Stimulated activated naive CD8-positive, alpha-beta T cell treated with anti-CD3 and anti-CD28 coated beads, Interleukin-15, Interleukin-2, amounts not matched to agents 100 ng/mL and 50 ng/mL, for 24 hours (primary cell): ENCODE measurements at regions not wholly inside any gene's neighbourhood (a gene's known extent, or its start where the extent isn't known, plus 50 kb on each side); places are given as distances from the start of the nearest gene placed in this dataset.
"Not testable (repeated sequence)": the region's sequence is repeated elsewhere in the genome, so short reads cannot be mapped to it uniquely, and the experiment has no call there.

Source experiments
- H3K27ac Mint-ChIP-seq: one replicate; pipeline ENCODE4 v1.8.0; 2021; ENCODE audit warnings: mild to moderate bottlenecking, mixed read lengths
- H3K27me3 Mint-ChIP-seq: one replicate; pipeline ENCODE4 v1.8.0; 2021; ENCODE audit warnings: mixed read lengths
- H3K36me3 Mint-ChIP-seq: one replicate; pipeline ENCODE4 v1.8.0; 2021; ENCODE audit warnings: low read depth, mixed read lengths
- H3K4me1 Mint-ChIP-seq: one replicate; pipeline ENCODE4 v1.8.0; 2021; ENCODE audit warnings: low read depth, mixed read lengths
- H3K4me3 Mint-ChIP-seq: one replicate; pipeline ENCODE4 v1.8.0; 2021; ENCODE audit warnings: mild to moderate bottlenecking, mixed read lengths
- H3K9me3 Mint-ChIP-seq: one replicate; pipeline ENCODE4 v1.8.0; 2021; ENCODE audit warnings: mixed read lengths

GRCh38 chr3:11739706-11740105 lies 96.0 kb upstream of the VGLL4 start:
- H3K4me3 Mint-ChIP-seq: no peak overlapping the region

GRCh38 chr3:11739123-11739522 lies 95.4 kb upstream of the VGLL4 start:
- Mint-ChIP-seq H3K9me3 (no peaks in the 10 kb centered on the region), H3K36me3 (no peaks in the 10 kb centered on the region), H3K27me3 (no peaks in the 10 kb centered on the region), H3K27ac (no peak overlapping the region), H3K4me3 (no peak overlapping the region), H3K4me1 (no peaks in the 10 kb centered on the region)

More at GRCh38 chr3:11739706-11740105, 96.0 kb upstream of the VGLL4 start:
- no peaks in the 10 kb centered on the region for H3K36me3 Mint-ChIP-seq
- H3K27ac Mint-ChIP-seq: no peak overlapping the region
- H3K9me3 Mint-ChIP-seq: no peaks in the 10 kb centered on the region
- no peaks in the 10 kb centered on the region for H3K27me3 Mint-ChIP-seq
- H3K4me1 Mint-ChIP-seq: no peaks in the 10 kb centered on the region

GRCh38 chr3:11737742-11738141 lies 94.0 kb upstream of the VGLL4 start:
- H3K4me1 Mint-ChIP-seq: no peaks in the 10 kb centered on the region
- no peaks in the 10 kb centered on the region for H3K27me3 Mint-ChIP-seq
- H3K4me3 Mint-ChIP-seq: no peak overlapping the region
- no peaks in the 10 kb centered on the region for H3K9me3 Mint-ChIP-seq
- no peak overlapping the region for H3K27ac Mint-ChIP-seq
- no peaks in the 10 kb centered on the region for H3K36me3 Mint-ChIP-seq

GRCh38 chr3:11736136-11736833 lies 92.6 kb upstream of the VGLL4 start:
- no peak overlapping the region for H3K4me3 Mint-ChIP-seq
- no peaks in the 10 kb centered on the region for H3K27me3 Mint-ChIP-seq

GRCh38 chr3:11735638-11736037 lies 91.9 kb upstream of the VGLL4 start:
- no peaks in the 10 kb centered on the region for H3K4me1 Mint-ChIP-seq
- no peaks in the 10 kb centered on the region for H3K27me3 Mint-ChIP-seq
- no peaks in the 10 kb centered on the region for H3K9me3 Mint-ChIP-seq
- no peak overlapping the region for H3K27ac Mint-ChIP-seq
- no peak overlapping the region for H3K4me3 Mint-ChIP-seq
- H3K36me3 Mint-ChIP-seq: no peaks in the 10 kb centered on the region

More at GRCh38 chr3:11736136-11736833, 92.6 kb upstream of the VGLL4 start:
- Mint-ChIP-seq H3K4me1 (no peaks in the 10 kb centered on the region), H3K27ac (no peak overlapping the region), H3K36me3 (no peaks in the 10 kb centered on the region), H3K9me3 (no peaks in the 10 kb centered on the region)

- not testable (repeated sequence) for H3K4me1 Mint-ChIP-seq, H3K27ac Mint-ChIP-seq, H3K4me3 Mint-ChIP-seq, H3K9me3 Mint-ChIP-seq, H3K27me3 Mint-ChIP-seq, H3K36me3 Mint-ChIP-seq
These were observed 91.4 kb upstream of the VGLL4 start for GRCh38 chr3:11735111-11735510.

GRCh38 chr3:11733914-11734313 lies 90.2 kb upstream of the VGLL4 start:
- no peaks in the 10 kb centered on the region for H3K27me3 Mint-ChIP-seq
- no peaks in the 10 kb centered on the region for H3K36me3 Mint-ChIP-seq
- no peak overlapping the region for H3K27ac Mint-ChIP-seq
- H3K9me3 Mint-ChIP-seq: no peaks in the 10 kb centered on the region
- no peaks in the 10 kb centered on the region for H3K4me1 Mint-ChIP-seq
- H3K4me3 Mint-ChIP-seq: no peak overlapping the region

GRCh38 chr3:11727207-11727606 lies 83.5 kb upstream of the VGLL4 start:
- Mint-ChIP-seq H3K9me3 (no peaks in the 10 kb centered on the region), H3K27me3 (peaks cover 9% of the 10 kb centered on the region), H3K4me3 (no peak overlapping the region), H3K27ac (no peak overlapping the region), H3K36me3 (no peaks in the 10 kb centered on the region), H3K4me1 (no peaks in the 10 kb centered on the region)

GRCh38 chr3:11726146-11726545 lies 82.4 kb upstream of the VGLL4 start:
- no peak overlapping the region for H3K4me3 Mint-ChIP-seq
- H3K36me3 Mint-ChIP-seq: no peaks in the 10 kb centered on the region
- H3K9me3 Mint-ChIP-seq: no peaks in the 10 kb centered on the region
- H3K27me3 Mint-ChIP-seq: peaks cover 20% of the 10 kb centered on the region
- H3K4me1 Mint-ChIP-seq: no peaks in the 10 kb centered on the region
- H3K27ac Mint-ChIP-seq: no peak overlapping the region

- not testable (repeated sequence) for H3K27ac Mint-ChIP-seq, H3K36me3 Mint-ChIP-seq, H3K9me3 Mint-ChIP-seq, H3K4me1 Mint-ChIP-seq, H3K4me3 Mint-ChIP-seq
- H3K27me3 Mint-ChIP-seq: peaks cover 28% of the 10 kb centered on the region
These were observed 81.6 kb upstream of the VGLL4 start for GRCh38 chr3:11725340-11725641.

GRCh38 chr3:11724615-11725339 lies 81.1 kb upstream of the VGLL4 start:
- Mint-ChIP-seq H3K36me3 (no peaks in the 10 kb centered on the region), H3K27me3 (peaks cover 28% of the 10 kb centered on the region)

GRCh38 chr3:11721479-11721878 lies 77.8 kb upstream of the VGLL4 start:
- H3K36me3 Mint-ChIP-seq: no peaks in the 10 kb centered on the region

More at GRCh38 chr3:11724615-11725339, 81.1 kb upstream of the VGLL4 start:
- H3K4me1 Mint-ChIP-seq: peaks cover 9% of the 10 kb centered on the region
- peak overlapping the region; percentile 48 for H3K4me3 Mint-ChIP-seq
- H3K27ac Mint-ChIP-seq: no peak overlapping the region
- no peaks in the 10 kb centered on the region for H3K9me3 Mint-ChIP-seq

GRCh38 chr3:11720917-11721411 lies 77.2 kb upstream of the VGLL4 start:
- peak overlapping the region; percentile 45 for H3K27ac Mint-ChIP-seq
- peak overlapping the region; percentile 84 for H3K4me3 Mint-ChIP-seq
- H3K36me3 Mint-ChIP-seq: no peaks in the 10 kb centered on the region
- H3K4me1 Mint-ChIP-seq: peaks cover 20% of the 10 kb centered on the region
- H3K27me3 Mint-ChIP-seq: peaks cover 25% of the 10 kb centered on the region
- no peaks in the 10 kb centered on the region for H3K9me3 Mint-ChIP-seq

More at GRCh38 chr3:11721479-11721878, 77.8 kb upstream of the VGLL4 start:
- Mint-ChIP-seq H3K27me3 (peaks cover 28% of the 10 kb centered on the region), H3K27ac (no peak overlapping the region), H3K9me3 (no peaks in the 10 kb centered on the region), H3K4me3 (no peak overlapping the region), H3K4me1 (peaks cover 20% of the 10 kb centered on the region)

- peak overlapping the region; percentile 50 for H3K27ac Mint-ChIP-seq
- peak overlapping the region; percentile 84 for H3K4me3 Mint-ChIP-seq
- H3K27me3 Mint-ChIP-seq: peaks cover 24% of the 10 kb centered on the region
- no peaks in the 10 kb centered on the region for H3K9me3 Mint-ChIP-seq
- peaks cover 20% of the 10 kb centered on the region for H3K4me1 Mint-ChIP-seq
- H3K36me3 Mint-ChIP-seq: no peaks in the 10 kb centered on the region
These were observed 76.7 kb upstream of the VGLL4 start for GRCh38 chr3:11720304-11720898.
